Right lung (tissue), 2 donors: ENCODE measurements at regions not wholly inside any gene's neighbourhood (a gene's known extent, or its start where the extent isn't known, plus 50 kb on each side); places are given as distances from the start of the nearest gene placed in this dataset.
"Not testable (repeated sequence)": the region's sequence is repeated elsewhere in the genome, so short reads cannot be mapped to it uniquely, and the experiment has no call there.

ENCODE experiments used
- DNase-seq, 2 donors: peaks; one replicate each; pipeline ENCODE4 v3.0.0-alpha.2; 2013

- no peak for DNase-seq
Observed at GRCh38 chr6:135655055-135655454, 157.5 kb upstream of the AHI1 start.

- DNase-seq: no peak
Observed at GRCh38 chr6:135657207-135657606, 159.7 kb upstream of the AHI1 start.

- DNase-seq: no peak
Observed at GRCh38 chr6:135658481-135658880, 160.9 kb upstream of the AHI1 start.

- no peak for DNase-seq
Observed at GRCh38 chr6:135658916-135659315, 161.4 kb upstream of the AHI1 start.

- no peak for DNase-seq
Observed at GRCh38 chr6:135664527-135664926, 167.0 kb upstream of the AHI1 start.

GRCh38 chr6:135665935-135666334 is 168.4 kb upstream of the AHI1 start:
- DNase-seq: no peak

GRCh38 chr6:135667691-135668455 is 170.3 kb upstream of the AHI1 start:
- peak; percentile 27 to 42 for DNase-seq

GRCh38 chr6:135672256-135672655 is 174.7 kb upstream of the AHI1 start:
- DNase-seq: no peak

GRCh38 chr6:135673501-135674309 is 176.2 kb upstream of the AHI1 start:
- peak; percentile 79 to 81 for DNase-seq

- no peak for DNase-seq
Observed at GRCh38 chr6:135675026-135675425, 176.5 kb upstream of the PDE7B start.

GRCh38 chr6:135675862-135676261 is 175.6 kb upstream of the PDE7B start:
- DNase-seq: no peak

GRCh38 chr6:135680964-135681913 is 170.3 kb upstream of the PDE7B start:
- DNase-seq: no peak

- no peak for DNase-seq
Observed at GRCh38 chr6:135686784-135687301, 164.7 kb upstream of the PDE7B start.

- DNase-seq: not testable (repeated sequence)
Observed at GRCh38 chr6:135688476-135688875, 163.0 kb upstream of the PDE7B start.

- DNase-seq: no peak
Observed at GRCh38 chr6:135692426-135692825, 159.1 kb upstream of the PDE7B start.

- DNase-seq: no peak
Observed at GRCh38 chr6:135693811-135694370, 157.6 kb upstream of the PDE7B start.

GRCh38 chr6:135699705-135700104 is 151.8 kb upstream of the PDE7B start:
- DNase-seq: no peak

GRCh38 chr6:135701426-135701825 is 150.1 kb upstream of the PDE7B start:
- DNase-seq: no peak

GRCh38 chr6:135703007-135703406 is 148.5 kb upstream of the PDE7B start:
- no peak for DNase-seq

- no peak for DNase-seq
Observed at GRCh38 chr6:135703621-135704020, 147.9 kb upstream of the PDE7B start.

GRCh38 chr6:135707426-135707825 is 144.1 kb upstream of the PDE7B start:
- peak in 1 of 2 donors; percentile 13 for DNase-seq
